GM23248 (cell line): ENCODE measurements at regions not wholly inside any gene's neighbourhood (a gene's known extent, or its start where the extent isn't known, plus 50 kb on each side); places are given as distances from the start of the nearest gene placed in this dataset.
A peak's percentile ranks its signal among the peaks of the same experiment; 100 is the strongest.

ENCODE experiments used
- DNase-seq: peaks from one replicate; pipeline ENCODE4 v3.0.0-alpha.2; 2015
- H2AFZ ChIP-seq: fragments of 200-600 bp; sonication (generic); 2 replicates; pipeline ENCODE4 v1.6.1; 2016; ENCODE audit warnings: antibody characterized with exemption
- H3F3A ChIP-seq: fragments of 200-600 bp; sonication (generic); 2 replicates; pipeline ENCODE4 v1.6.1; 2016; ENCODE audit warnings: mild to moderate bottlenecking, antibody characterized with exemption, mixed run types; ENCODE audit not compliant: insufficient read depth
- H3K27ac ChIP-seq: fragments of 200-600 bp; sonication (generic); 2 replicates; pipeline ENCODE4 v1.5.1; 2016; ENCODE audit warnings: mild to moderate bottlenecking
- H3K27me3 ChIP-seq: fragments of 200-600 bp; sonication (generic); replicated peaks from 2 replicates; pipeline ENCODE4 v1.6.1; 2016; ENCODE audit warnings: mild to moderate bottlenecking; ENCODE audit not compliant: insufficient read depth
- H3K36me3 ChIP-seq: fragments of 200-600 bp; sonication (generic); 2 replicates; pipeline ENCODE4 v1.6.1; 2016; ENCODE audit warnings: low read depth, mild to moderate bottlenecking
- H3K4me1 ChIP-seq: fragments of 200-600 bp; sonication (generic); 2 replicates; pipeline ENCODE4 v1.6.1; 2016; ENCODE audit warnings: mild to moderate bottlenecking; ENCODE audit not compliant: insufficient read depth
- H3K4me2 ChIP-seq: fragments of 200-600 bp; sonication (generic); one replicate; pipeline ENCODE4 v1.6.1; 2016; ENCODE audit warnings: mild to moderate bottlenecking; ENCODE audit not compliant: unreplicated experiment
- H3K4me3 ChIP-seq: fragments of 200-600 bp; sonication (generic); 2 replicates; pipeline ENCODE4 v1.5.1; 2016; ENCODE audit warnings: mild to moderate bottlenecking
- H3K79me2 ChIP-seq: fragments of 200-600 bp; sonication (generic); 2 replicates; pipeline ENCODE4 v1.6.1; 2016; ENCODE audit warnings: mild to moderate bottlenecking; ENCODE audit not compliant: insufficient read depth
- H3K9ac ChIP-seq: fragments of 200-600 bp; sonication (generic); 2 replicates; pipeline ENCODE4 v1.6.1; 2016; ENCODE audit warnings: mild to moderate bottlenecking
- H3K9me2 ChIP-seq: fragments of 200-600 bp; sonication (generic); 2 replicates; pipeline ENCODE4 v1.6.1; 2016; ENCODE audit warnings: mixed run types, mild to moderate bottlenecking, moderate library complexity; ENCODE audit not compliant: insufficient read depth
- H3K9me3 ChIP-seq: fragments of 200-600 bp; sonication (generic); one replicate; pipeline ENCODE4 v1.6.1; 2017; ENCODE audit warnings: low read depth
- H4K20me1 ChIP-seq: fragments of 200-600 bp; sonication (generic); 2 replicates; pipeline ENCODE4 v1.6.0; 2016; ENCODE audit not compliant: insufficient read depth
- EZH2 ChIP-seq: fragments of 200-600 bp; sonication (generic); IDR thresholded peaks from 2 replicates; pipeline ENCODE4 v1.6.1; 2018; ENCODE audit warnings: antibody characterized with exemption, mild to moderate bottlenecking; ENCODE audit not compliant: insufficient read depth, poor library complexity, severe bottlenecking
- EZH2phosphoT487 ChIP-seq: fragments of 200-600 bp; sonication (generic); IDR thresholded peaks from 2 replicates; pipeline ENCODE4 v1.6.1; 2018; ENCODE audit warnings: antibody characterized with exemption, moderate library complexity, mild to moderate bottlenecking, low read depth; ENCODE audit not compliant: insufficient read depth
- WGBS, 2 experiments: methylation state at CpG; one replicate each; pipeline ENCODE4 v1.1.6; 2015 to 2017; ENCODE audit warnings: low lambda C conversion rate in 2 of 2, low coverage in 1 of 2; ENCODE audit errors: missing lambda C conversion rate in 2 of 2; 5-methylcytosine and 5-hydroxymethylcytosine counted together
- in situ Hi-C: fragments of 300-500 bp; cut with MboI; formaldehyde crosslinking; loops from 2 replicates; pipeline ENCODE4 v1.15.0; 2020

GRCh38 chr4:149952716-149953115 lies 125.5 kb upstream of the DCLK2 start:
- H3K9ac ChIP-seq = no peak overlapping the region
- no peak overlapping the region for H3K4me2 ChIP-seq
- H3F3A ChIP-seq = no peaks in the 10 kb centered on the region
- H3K4me1 ChIP-seq = no peaks in the 10 kb centered on the region
- H3K9me2 ChIP-seq = no peaks in the 10 kb centered on the region
- TF ChIP-seq EZH2phosphoT487 = no peak
- no peak for TF ChIP-seq EZH2
- no peaks in the 10 kb centered on the region for H4K20me1 ChIP-seq
- DNase-seq = no peak
- H3K79me2 ChIP-seq = no peaks in the 10 kb centered on the region
- 73 to 79% methylated on average over 5 of the region's 5 CpGs for WGBS, 2 experiments
- H3K9me3 ChIP-seq = no peaks in the 10 kb centered on the region
- no peak overlapping the region for H3K4me3 ChIP-seq
- no peaks in the 10 kb centered on the region for H3K36me3 ChIP-seq
- no peaks in the 10 kb centered on the region for H3K27me3 ChIP-seq
- in situ Hi-C loops = no loop called here
- H2AFZ ChIP-seq = no peak overlapping the region
- no peak overlapping the region for H3K27ac ChIP-seq

- H3K4me2 ChIP-seq = no peak overlapping the region
- no peaks in the 10 kb centered on the region for H3K4me1 ChIP-seq
- no peaks in the 10 kb centered on the region for H4K20me1 ChIP-seq
- no peaks in the 10 kb centered on the region for H3K9me2 ChIP-seq
- WGBS, 2 experiments = 23 to 37% methylated on average over 2 of the region's 2 CpGs
- no peak for TF ChIP-seq EZH2
- no peak for TF ChIP-seq EZH2phosphoT487
- no peaks in the 10 kb centered on the region for H3K36me3 ChIP-seq
- no peaks in the 10 kb centered on the region for H3K9me3 ChIP-seq
- no peaks in the 10 kb centered on the region for H3F3A ChIP-seq
- no peaks in the 10 kb centered on the region for H3K27me3 ChIP-seq
- H3K9ac ChIP-seq = no peak overlapping the region
- no peak overlapping the region for H2AFZ ChIP-seq
- H3K79me2 ChIP-seq = no peaks in the 10 kb centered on the region
- H3K27ac ChIP-seq = no peak overlapping the region
- H3K4me3 ChIP-seq = no peak overlapping the region
- DNase-seq = no peak
- in situ Hi-C loops = no loop called here
Measured at GRCh38 chr4:149955780-149956390, 122.4 kb upstream of the DCLK2 start.

GRCh38 chr4:149956678-149957077 lies 121.6 kb upstream of the DCLK2 start:
- Histone ChIP-seq H3K9me3 (no peaks in the 10 kb centered on the region), H3K4me1 (no peaks in the 10 kb centered on the region; the same call in 1 of the 2 replicates), H3K4me3 (no peak overlapping the region), H3K36me3 (no peaks in the 10 kb centered on the region), H3K27ac (no peak overlapping the region), H3K9me2 (no peaks in the 10 kb centered on the region), H3F3A (no peaks in the 10 kb centered on the region), H3K27me3 (no peaks in the 10 kb centered on the region), H3K79me2 (no peaks in the 10 kb centered on the region), H3K9ac (no peak overlapping the region), H3K4me2 (no peak overlapping the region), H4K20me1 (no peaks in the 10 kb centered on the region), H2AFZ (no peak overlapping the region)
- 56 to 61% methylated on average over 3 of the region's 3 CpGs for WGBS, 2 experiments
- TF ChIP-seq EZH2 (no peak), EZH2phosphoT487 (no peak)
- in situ Hi-C loops = no loop called here
- no peak for DNase-seq

GRCh38 chr4:149961876-149962597 lies 116.2 kb upstream of the DCLK2 start:
- Histone ChIP-seq H3K9ac (no peak overlapping the region), H4K20me1 (no peaks in the 10 kb centered on the region), H3K27me3 (no peaks in the 10 kb centered on the region), H2AFZ (no peak overlapping the region), H3K4me2 (no peak overlapping the region), H3K36me3 (no peaks in the 10 kb centered on the region), H3K9me3 (no peaks in the 10 kb centered on the region), H3K79me2 (no peaks in the 10 kb centered on the region), H3K4me1 (no peaks in the 10 kb centered on the region; the same call in 1 of the 2 replicates), H3K27ac (no peak overlapping the region), H3F3A (no peaks in the 10 kb centered on the region), H3K4me3 (no peak overlapping the region), H3K9me2 (no peaks in the 10 kb centered on the region)
- 66 to 73% methylated on average over 5 of the region's 5 CpGs for WGBS, 2 experiments
- in situ Hi-C loops = no loop called here
- DNase-seq = peak; percentile 59
- TF ChIP-seq EZH2 = no peak
- no peak for TF ChIP-seq EZH2phosphoT487
